Duodenal mucosa (tissue), 2 donors: ENCODE measurements at regions not wholly inside any gene's neighbourhood (a gene's known extent, or its start where the extent isn't known, plus 50 kb on each side); places are given as distances from the start of the nearest gene placed in this dataset.

Experiments used
- H3K27ac ChIP-seq: one replicate; pipeline ENCODE4 v1.7.0; 2013; ENCODE audit warnings: low read depth, low read length
- H3K27me3 ChIP-seq, 2 donors: one replicate each; pipeline ENCODE4 v1.7.0; 2013; ENCODE audit warnings: low read length in 2 of 2, control low read depth in 1 of 2; ENCODE audit not compliant: insufficient read depth in 2 of 2, control insufficient read depth in 1 of 2
- H3K36me3 ChIP-seq, 2 donors: one replicate each; pipeline ENCODE4 v1.7.0; 2013; ENCODE audit warnings: low read length in 2 of 2, control low read depth in 1 of 2; ENCODE audit not compliant: insufficient read depth in 2 of 2, control insufficient read depth in 1 of 2
- H3K4me1 ChIP-seq, 2 donors: one replicate each; pipeline ENCODE4 v1.7.0; 2013; ENCODE audit warnings: low read length in 2 of 2, control low read depth in 1 of 2; ENCODE audit not compliant: insufficient read depth in 2 of 2, control insufficient read depth in 1 of 2
- H3K4me3 ChIP-seq, 2 donors: one replicate each; pipeline ENCODE4 v1.7.0; 2013; ENCODE audit warnings: low read length in 2 of 2, low read depth in 1 of 2
- H3K9ac ChIP-seq, 2 donors: one replicate each; pipeline ENCODE4 v1.7.0; 2013; ENCODE audit warnings: low read length in 2 of 2, low read depth in 1 of 2
- H3K9me3 ChIP-seq, 2 donors: one replicate each; pipeline ENCODE4 v1.7.0; 2013; ENCODE audit warnings: low read length in 2 of 2, control low read depth in 1 of 2; ENCODE audit not compliant: control insufficient read depth in 1 of 2

DNA sequence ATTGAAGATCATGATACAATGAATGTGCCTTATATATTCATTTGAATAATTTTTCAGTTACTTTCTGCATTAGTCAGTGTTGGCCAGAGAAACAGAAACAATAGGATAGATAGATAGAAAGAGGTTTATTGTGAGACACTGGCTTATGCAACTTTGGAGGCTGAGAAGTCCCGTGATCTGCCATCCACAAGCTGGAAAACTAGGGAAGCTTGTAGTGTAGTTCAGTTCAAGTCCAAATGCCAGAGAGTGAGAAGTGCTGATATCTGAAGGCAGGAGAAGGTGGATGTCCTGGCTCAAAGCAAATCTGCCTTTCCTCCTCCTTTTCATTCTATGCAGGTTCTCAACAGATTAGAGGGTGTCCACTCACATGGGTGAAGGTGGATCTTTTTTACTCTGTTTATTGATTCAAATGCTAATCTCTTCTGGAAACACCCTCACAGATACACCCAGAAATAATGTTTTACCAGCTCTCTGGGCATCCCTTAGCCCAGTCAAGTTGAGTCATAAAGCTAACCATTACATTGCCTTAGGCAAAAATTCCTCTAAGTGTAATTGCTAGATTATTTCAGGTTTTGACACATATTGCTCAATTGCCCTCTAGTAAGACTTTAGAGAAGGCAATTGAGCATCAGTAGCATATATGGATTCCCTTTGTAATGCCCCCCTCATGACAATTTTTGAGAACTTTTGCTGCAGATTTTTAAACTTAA lies 341.4 kb downstream of the LPIN1 start:
- no peaks in the 10 kb centered on the region for H3K9me3 ChIP-seq
- no peaks in the 10 kb centered on the region for H3K36me3 ChIP-seq
- no peak overlapping the region for H3K4me3 ChIP-seq
- no peak overlapping the region for H3K9ac ChIP-seq
- no peaks in the 10 kb centered on the region for H3K4me1 ChIP-seq
- H3K27ac ChIP-seq: no peak overlapping the region
- H3K27me3 ChIP-seq: no peaks in the 10 kb centered on the region

DNA sequence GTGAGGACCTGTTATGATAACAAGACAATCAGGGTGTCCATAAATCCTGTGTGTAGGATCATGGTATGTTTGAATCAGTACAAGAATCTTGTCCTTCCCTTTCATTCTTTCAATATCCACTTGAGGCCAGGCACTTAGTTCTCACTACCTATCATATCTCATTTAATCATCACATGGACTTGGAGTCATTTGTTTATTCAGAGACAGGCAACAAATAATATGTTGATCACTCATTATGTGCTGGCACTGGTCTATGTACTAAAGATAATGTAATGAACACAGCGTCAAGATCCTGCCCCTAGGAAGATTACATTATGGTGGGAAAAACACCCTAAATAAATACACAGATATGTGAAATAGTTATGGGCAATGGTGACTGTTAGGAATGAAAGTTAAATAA lies 342.6 kb downstream of the LPIN1 start:
- no peaks in the 10 kb centered on the region for H3K9me3 ChIP-seq
- no peaks in the 10 kb centered on the region for H3K4me1 ChIP-seq
- no peaks in the 10 kb centered on the region for H3K36me3 ChIP-seq
- no peak overlapping the region for H3K27ac ChIP-seq
- no peaks in the 10 kb centered on the region for H3K27me3 ChIP-seq
- no peak overlapping the region for H3K9ac ChIP-seq
- H3K4me3 ChIP-seq: no peak overlapping the region

DNA sequence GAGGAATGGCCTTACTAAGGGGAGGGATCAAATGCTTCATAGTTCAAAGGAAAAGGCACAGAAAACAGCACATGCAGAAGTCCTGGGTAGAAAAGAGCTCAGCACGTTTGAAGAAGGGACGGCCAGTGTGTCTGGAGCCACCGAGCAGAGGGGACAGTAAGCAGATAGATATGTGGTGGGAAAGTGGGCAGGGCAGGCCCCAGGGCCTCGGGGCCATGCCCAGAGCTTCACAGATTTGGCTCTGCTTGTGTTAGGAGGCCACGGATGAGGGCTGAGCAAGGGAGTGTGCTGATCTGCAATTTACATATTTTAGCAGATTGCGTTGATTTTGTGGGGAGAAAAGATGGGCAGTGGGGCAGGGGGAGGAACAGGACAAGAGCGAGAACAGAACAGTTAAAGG lies 343.1 kb downstream of the LPIN1 start:
- H3K9ac ChIP-seq: no peak overlapping the region
- H3K36me3 ChIP-seq: no peaks in the 10 kb centered on the region
- no peak overlapping the region for H3K4me3 ChIP-seq
- no peaks in the 10 kb centered on the region for H3K4me1 ChIP-seq
- no peaks in the 10 kb centered on the region for H3K27me3 ChIP-seq
- H3K27ac ChIP-seq: no peak overlapping the region
- no peaks in the 10 kb centered on the region for H3K9me3 ChIP-seq

DNA sequence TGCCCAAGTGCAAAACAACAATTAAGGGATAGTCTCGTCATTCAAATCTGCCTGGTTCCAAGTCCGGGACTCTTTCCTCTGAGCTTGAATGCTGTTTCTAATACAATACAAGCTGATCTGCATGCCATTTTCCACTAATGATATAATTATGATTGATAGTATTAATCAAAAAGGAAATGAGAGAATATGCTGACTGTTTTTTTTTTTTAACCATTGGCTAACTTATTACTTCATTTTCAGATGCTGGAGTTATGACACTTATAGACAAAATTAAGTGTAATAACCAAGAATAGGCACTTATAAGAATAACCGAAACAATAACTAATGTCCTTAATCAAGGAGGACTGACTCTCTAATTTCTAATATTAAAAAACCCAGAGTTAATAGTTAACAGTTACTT lies 343.6 kb downstream of the LPIN1 start:
- Histone ChIP-seq H3K9ac (no peak overlapping the region), H3K9me3 (no peaks in the 10 kb centered on the region)

DNA sequence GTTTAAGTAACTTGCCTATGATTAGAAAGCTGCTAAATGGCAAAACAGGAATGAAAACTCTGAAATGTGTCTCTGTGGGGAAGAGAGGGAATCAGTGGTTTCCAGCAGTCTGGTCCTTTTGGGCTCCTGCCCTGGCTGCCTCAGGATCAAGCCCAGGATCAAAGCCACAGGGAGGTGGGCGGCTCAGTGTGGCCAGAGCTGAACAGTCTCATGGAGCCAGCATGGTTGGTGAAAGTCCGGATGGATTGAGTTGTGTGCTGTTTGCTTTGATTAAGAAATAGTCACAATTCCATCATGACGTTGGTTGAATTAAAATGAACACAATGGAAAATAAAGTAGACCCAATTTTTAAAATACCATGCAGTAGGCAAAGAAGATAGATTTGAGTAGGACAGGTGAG lies 344.2 kb downstream of the LPIN1 start:
- H3K9me3 ChIP-seq: no peaks in the 10 kb centered on the region
- no peak overlapping the region for H3K9ac ChIP-seq

More for the DNA sequence above, 343.6 kb downstream of the LPIN1 start:
- Histone ChIP-seq H3K27me3 (no peaks in the 10 kb centered on the region), H3K27ac (no peak overlapping the region), H3K4me3 (no peak overlapping the region), H3K36me3 (no peaks in the 10 kb centered on the region), H3K4me1 (no peaks in the 10 kb centered on the region)

DNA sequence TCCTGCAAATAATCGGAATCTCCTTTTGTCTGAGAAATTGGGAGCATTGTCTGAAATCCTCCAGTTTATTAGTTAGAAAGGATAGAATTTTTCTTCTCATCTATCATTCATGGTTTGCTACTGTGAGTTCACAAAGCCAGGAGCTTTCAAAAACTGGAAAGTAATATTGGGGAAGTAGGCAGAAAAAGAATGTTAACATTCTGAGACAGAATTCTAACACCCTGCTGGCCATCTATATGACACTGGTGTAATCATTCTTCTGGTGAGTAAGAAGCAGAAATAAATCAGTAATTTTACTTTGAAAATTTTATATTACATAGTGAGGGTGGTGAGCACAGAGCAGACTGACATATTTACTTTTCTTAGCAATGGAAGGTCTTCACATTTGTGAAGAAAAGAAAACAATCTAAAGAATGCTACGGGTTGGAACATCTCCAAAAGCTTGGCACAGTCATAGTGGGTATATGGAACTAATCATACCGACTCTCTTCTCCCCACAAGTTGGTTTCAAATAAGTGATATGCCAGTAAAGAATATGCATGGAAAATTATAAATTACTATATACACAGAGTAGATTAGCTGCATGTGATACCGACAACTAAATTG lies 344.9 kb downstream of the LPIN1 start:
- no peaks in the 10 kb centered on the region for H3K36me3 ChIP-seq
- no peak overlapping the region for H3K27ac ChIP-seq
- no peak overlapping the region for H3K4me3 ChIP-seq
- no peaks in the 10 kb centered on the region for H3K27me3 ChIP-seq
- no peak overlapping the region for H3K9ac ChIP-seq
- H3K4me1 ChIP-seq: no peaks in the 10 kb centered on the region
- no peaks in the 10 kb centered on the region for H3K9me3 ChIP-seq

More for the DNA sequence above, 344.2 kb downstream of the LPIN1 start:
- no peak overlapping the region for H3K27ac ChIP-seq
- no peak overlapping the region for H3K4me3 ChIP-seq
- no peaks in the 10 kb centered on the region for H3K4me1 ChIP-seq
- no peaks in the 10 kb centered on the region for H3K36me3 ChIP-seq
- H3K27me3 ChIP-seq: no peaks in the 10 kb centered on the region

DNA sequence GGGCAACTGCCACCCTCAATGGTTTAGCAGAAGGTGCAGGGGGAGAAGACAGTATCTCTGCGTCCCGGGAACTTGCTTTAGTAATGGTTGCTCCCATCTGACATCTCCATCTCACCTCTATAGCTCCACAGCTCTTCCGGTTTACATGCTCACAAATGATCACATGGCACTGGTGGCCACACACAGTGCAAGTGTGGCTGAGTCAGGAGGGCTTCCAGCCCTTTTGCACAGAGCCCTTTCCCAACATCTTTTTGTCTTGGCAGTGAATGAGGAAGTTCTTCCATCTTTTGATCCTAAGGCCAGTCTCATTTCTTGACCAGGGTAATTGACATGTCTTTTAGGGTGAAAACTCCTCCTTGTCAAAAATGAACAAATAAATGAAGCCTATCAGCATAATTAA lies 347.7 kb downstream of the LPIN1 start:
- H3K9me3 ChIP-seq: no peaks in the 10 kb centered on the region
- no peak overlapping the region for H3K9ac ChIP-seq
- H3K27me3 ChIP-seq: no peaks in the 10 kb centered on the region
- H3K36me3 ChIP-seq: no peaks in the 10 kb centered on the region
- H3K4me3 ChIP-seq: no peak overlapping the region
- H3K27ac ChIP-seq: no peak overlapping the region
- H3K4me1 ChIP-seq: no peaks in the 10 kb centered on the region

DNA sequence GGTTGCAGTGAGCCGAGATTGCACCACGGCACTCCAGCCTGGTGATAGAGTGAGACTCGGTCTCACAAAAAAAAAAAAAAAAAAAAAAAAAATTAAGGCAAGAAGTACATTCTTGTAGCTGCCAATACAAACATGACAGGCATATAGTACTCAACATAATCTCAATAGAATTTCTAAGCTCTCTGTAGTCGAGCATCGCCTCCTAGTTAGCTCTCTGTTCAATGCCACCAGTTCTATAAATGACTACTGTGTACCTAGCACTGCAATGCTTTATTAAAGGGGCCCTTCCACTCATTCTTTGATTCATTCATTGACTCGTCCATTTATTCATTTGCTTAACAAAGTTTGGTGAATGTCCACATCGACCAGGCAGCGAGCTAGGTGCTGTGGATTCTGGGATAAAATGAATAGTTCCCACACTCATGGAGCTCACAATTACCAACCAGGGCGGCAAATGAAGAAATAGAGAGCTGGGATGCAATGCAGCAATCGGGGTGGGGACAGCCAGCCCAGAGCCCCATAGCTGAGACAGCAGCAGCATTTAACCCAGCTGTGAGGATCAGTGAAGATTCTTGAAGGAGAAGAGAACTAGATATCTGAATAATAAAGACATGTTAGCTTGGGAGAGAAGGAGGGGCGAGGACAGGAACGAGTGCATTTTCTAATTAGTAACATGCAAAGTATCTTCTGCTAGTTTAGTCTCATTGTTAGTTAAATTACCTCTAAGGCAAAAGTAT lies 349.8 kb downstream of the LPIN1 start:
- no peaks in the 10 kb centered on the region for H3K9me3 ChIP-seq
- no peaks in the 10 kb centered on the region for H3K27me3 ChIP-seq
- H3K36me3 ChIP-seq: no peaks in the 10 kb centered on the region
- H3K27ac ChIP-seq: no peak overlapping the region
- H3K9ac ChIP-seq: no peak overlapping the region
- H3K4me1 ChIP-seq: no peaks in the 10 kb centered on the region
- no peak overlapping the region for H3K4me3 ChIP-seq

DNA sequence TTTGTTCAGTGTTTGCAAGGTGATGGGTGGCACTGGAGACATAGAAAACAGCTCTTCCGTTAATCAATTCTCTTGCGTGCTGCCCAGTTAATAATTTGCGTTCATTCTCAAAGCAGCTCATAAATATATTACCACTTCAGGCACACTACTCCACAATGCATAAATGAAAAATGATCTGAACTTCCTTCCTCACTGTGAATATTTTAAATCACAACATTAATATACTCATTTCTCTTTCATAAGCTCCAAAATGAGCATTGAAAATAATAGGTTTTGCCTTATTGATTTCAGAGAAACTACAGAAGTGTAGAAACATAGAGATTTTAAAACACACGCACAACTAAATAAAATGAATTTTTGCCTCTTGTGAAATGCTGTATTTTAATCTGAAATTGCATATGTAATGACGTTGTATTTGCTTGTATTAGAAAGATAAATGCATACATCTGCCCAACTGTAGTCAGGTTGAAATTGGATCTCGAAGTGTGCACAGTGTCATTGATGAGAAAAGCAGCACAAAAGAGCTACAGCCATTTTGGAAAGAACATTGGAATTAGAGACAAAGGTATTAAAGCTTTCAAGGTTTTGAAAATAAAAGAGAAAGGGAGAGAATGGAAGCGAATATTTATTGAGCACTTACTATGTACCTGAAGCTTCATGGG lies 350.5 kb downstream of the LPIN1 start:
- no peak overlapping the region for H3K4me3 ChIP-seq
- H3K27me3 ChIP-seq: no peaks in the 10 kb centered on the region
- no peaks in the 10 kb centered on the region for H3K36me3 ChIP-seq
- H3K9ac ChIP-seq: no peak overlapping the region
- no peak overlapping the region for H3K27ac ChIP-seq
- H3K4me1 ChIP-seq: no peaks in the 10 kb centered on the region
- H3K9me3 ChIP-seq: no peaks in the 10 kb centered on the region

DNA sequence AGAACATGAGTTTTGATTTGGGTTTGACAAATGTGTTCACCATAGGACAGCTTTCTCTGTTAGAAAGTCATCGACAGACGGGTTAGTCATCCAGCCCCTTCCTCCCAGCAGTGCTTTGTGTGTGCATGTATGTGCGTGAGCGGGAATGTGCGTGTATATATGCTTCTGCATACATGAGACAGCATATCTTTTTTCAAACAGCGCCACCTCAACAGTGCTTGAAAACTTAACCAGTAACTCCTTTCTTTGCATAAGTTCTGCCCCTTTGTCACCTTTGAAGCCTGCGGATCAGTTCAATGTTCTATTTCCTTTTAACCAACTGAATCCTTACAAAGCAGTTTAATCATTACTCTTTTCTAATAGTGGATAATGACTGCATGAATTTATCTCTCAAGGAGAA lies 351.4 kb downstream of the LPIN1 start:
- H3K4me1 ChIP-seq: no peaks in the 10 kb centered on the region

More for the DNA sequence above, 351.4 kb downstream of the LPIN1 start:
- Histone ChIP-seq H3K9ac (no peak overlapping the region), H3K36me3 (no peaks in the 10 kb centered on the region), H3K27me3 (no peaks in the 10 kb centered on the region), H3K4me3 (no peak overlapping the region), H3K27ac (no peak overlapping the region), H3K9me3 (no peaks in the 10 kb centered on the region)
